BLaER1 treated with 17β-estradiol and CSF1 and Interleukin-3, amounts not matched to agents 10 nM and 100 nM (cell line): ENCODE measurements at regions not wholly inside any gene's neighbourhood (a gene's known extent, or its start where the extent isn't known, plus 50 kb on each side); places are given as distances from the start of the nearest gene placed in this dataset.

Experiments
- H3K27ac ChIP-seq, 11 experiments: shearing (Covaris generic); formaldehyde crosslinking; 2 replicates each; pipeline ENCODE4 v1.8.1; 2022
- H3K27me3 ChIP-seq, 11 experiments: shearing (Covaris generic); formaldehyde crosslinking; 2 replicates each; pipeline ENCODE4 v1.8.1; 2022
- H3K36me3 ChIP-seq, 11 experiments: shearing (Covaris generic); formaldehyde crosslinking; 2 replicates each; pipeline ENCODE4 v1.8.1; 2022
- H3K4me1 ChIP-seq, 10 experiments: shearing (Covaris generic); formaldehyde crosslinking; 2 replicates each; pipeline ENCODE4 v1.8.1; 2022
- H3K4me2 ChIP-seq, 11 experiments: shearing (Covaris generic); formaldehyde crosslinking; 2 replicates each; pipeline ENCODE4 v1.8.1; 2022
- H3K4me3 ChIP-seq, 10 experiments: shearing (Covaris generic); formaldehyde crosslinking; 2 replicates each; pipeline ENCODE4 v1.8.1; 2022
- H3K9ac ChIP-seq, 11 experiments: shearing (Covaris generic); formaldehyde crosslinking; 2 replicates each; pipeline ENCODE4 v1.8.1; 2022
- H3K9me3 ChIP-seq, 11 experiments: shearing (Covaris generic); formaldehyde crosslinking; replicated peaks in 1 of 11; 2 replicates each; pipeline ENCODE4 v1.8.1; 2022
- H4K20me1 ChIP-seq, 11 experiments: shearing (Covaris generic); formaldehyde crosslinking; 2 replicates each; pipeline ENCODE4 v1.8.1; 2022
- Cebpa-rat ChIP-seq, 11 experiments: shearing (Covaris generic); IDR thresholded peaks; 2 replicates each; pipeline ENCODE4 v1.8.1; 2022

- Histone ChIP-seq H3K4me1 (no peaks in the 10 kb centered on the region), H3K4me3 (no peak overlapping the region)
These were observed 324.7 kb upstream of the C16orf82 start for GRCh38 chr16:26742040-26742439.

DNA sequence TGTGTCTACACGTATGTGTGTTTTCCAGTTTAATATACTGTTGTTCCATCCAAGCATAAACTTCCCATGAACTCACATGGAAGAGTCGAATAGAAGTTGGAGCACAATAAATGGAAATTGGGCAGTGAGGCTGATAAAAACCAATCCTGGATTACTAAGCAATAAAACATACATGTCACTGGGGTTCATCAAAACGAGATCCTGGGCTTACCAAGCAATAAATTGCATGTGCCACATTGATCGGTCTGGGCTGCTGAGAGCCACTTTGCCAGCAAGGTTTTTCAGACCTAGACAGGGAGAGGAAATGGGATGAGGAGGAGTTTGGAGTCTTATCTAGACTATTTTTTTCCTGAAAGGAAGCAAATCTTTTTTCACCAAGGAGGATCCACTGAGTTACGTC, 322.3 kb upstream of the C16orf82 start:
- H3K9ac ChIP-seq: no peak overlapping the region
- TF ChIP-seq Cebpa-rat (IDR thresholded peaks at IDR 0.05): no peak
- H3K4me3 ChIP-seq: no peak overlapping the region
- no peak overlapping the region for H3K4me2 ChIP-seq
- no peak overlapping the region for H3K27ac ChIP-seq
- H3K9me3 ChIP-seq: no peaks in the 10 kb centered on the region
- no peaks in the 10 kb centered on the region for H3K36me3 ChIP-seq
- H4K20me1 ChIP-seq: no peaks in the 10 kb centered on the region
- H3K4me1 ChIP-seq: no peaks in the 10 kb centered on the region
- no peaks in the 10 kb centered on the region for H3K27me3 ChIP-seq

More at GRCh38 chr16:26742040-26742439, 324.7 kb upstream of the C16orf82 start:
- TF ChIP-seq Cebpa-rat (IDR thresholded peaks at IDR 0.05): no peak
- H3K36me3 ChIP-seq: no peaks in the 10 kb centered on the region
- H3K27ac ChIP-seq: no peak overlapping the region
- no peaks in the 10 kb centered on the region for H4K20me1 ChIP-seq
- no peak overlapping the region for H3K9ac ChIP-seq
- H3K27me3 ChIP-seq: no peaks in the 10 kb centered on the region
- no peak overlapping the region for H3K4me2 ChIP-seq
- no peaks in the 10 kb centered on the region for H3K9me3 ChIP-seq

GRCh38 chr16:26747760-26748159, 319.0 kb upstream of the C16orf82 start:
- no peak for TF ChIP-seq Cebpa-rat (IDR thresholded peaks at IDR 0.05)
- no peaks in the 10 kb centered on the region for H3K27me3 ChIP-seq

GRCh38 chr16:26749072-26749471, 317.7 kb upstream of the C16orf82 start:
- no peak overlapping the region for H3K4me3 ChIP-seq
- H3K27ac ChIP-seq: no peak overlapping the region
- H3K9ac ChIP-seq: no peak overlapping the region
- H3K4me2 ChIP-seq: no peak overlapping the region
- no peak for TF ChIP-seq Cebpa-rat (IDR thresholded peaks at IDR 0.05)
- no peaks in the 10 kb centered on the region for H3K27me3 ChIP-seq
- no peaks in the 10 kb centered on the region for H3K36me3 ChIP-seq
- no peaks in the 10 kb centered on the region for H4K20me1 ChIP-seq
- no peaks in the 10 kb centered on the region for H3K9me3 ChIP-seq
- no peaks in the 10 kb centered on the region for H3K4me1 ChIP-seq

More at GRCh38 chr16:26747760-26748159, 319.0 kb upstream of the C16orf82 start:
- no peaks in the 10 kb centered on the region for H3K4me1 ChIP-seq
- H4K20me1 ChIP-seq: no peaks in the 10 kb centered on the region
- H3K4me3 ChIP-seq: no peak overlapping the region
- no peak overlapping the region for H3K9ac ChIP-seq
- H3K4me2 ChIP-seq: no peak overlapping the region
- no peaks in the 10 kb centered on the region for H3K36me3 ChIP-seq
- no peaks in the 10 kb centered on the region for H3K9me3 ChIP-seq
- H3K27ac ChIP-seq: no peak overlapping the region

GRCh38 chr16:26752166-26752565, 314.6 kb upstream of the C16orf82 start:
- TF ChIP-seq Cebpa-rat (IDR thresholded peaks at IDR 0.05): no peak
- no peak overlapping the region for H3K27ac ChIP-seq
- H3K36me3 ChIP-seq: no peaks in the 10 kb centered on the region
- H4K20me1 ChIP-seq: no peaks in the 10 kb centered on the region
- no peak overlapping the region for H3K9ac ChIP-seq
- no peak overlapping the region for H3K4me2 ChIP-seq
- no peaks in the 10 kb centered on the region for H3K4me1 ChIP-seq
- no peak overlapping the region for H3K4me3 ChIP-seq
- peaks cover 0 to 5% (median 0%) of the 10 kb centered on the region in 11 experiments; a peak in 1 of 22 replicates for H3K9me3 ChIP-seq
- H3K27me3 ChIP-seq: no peaks in the 10 kb centered on the region

DNA sequence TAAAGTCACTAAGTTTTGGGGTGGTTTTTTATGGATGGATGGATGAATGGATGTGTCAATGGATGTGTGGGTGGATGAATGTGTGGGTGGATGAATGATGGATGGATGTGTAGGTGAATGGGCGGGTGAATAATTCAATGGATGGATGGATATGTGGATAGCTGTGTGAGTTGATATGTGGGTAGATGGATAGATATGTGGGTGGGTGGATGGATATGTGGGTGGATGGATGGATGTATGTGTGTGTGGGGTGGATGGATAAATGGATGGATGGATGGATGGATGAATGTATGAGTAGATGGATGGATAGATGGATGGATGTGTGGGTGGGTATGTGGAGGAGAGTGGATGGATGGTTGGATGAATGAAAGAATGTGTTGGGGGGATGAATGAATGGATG, 310.1 kb upstream of the C16orf82 start:
- Histone ChIP-seq H4K20me1 (no peaks in the 10 kb centered on the region), H3K4me1 (no peaks in the 10 kb centered on the region), H3K9ac (no peak overlapping the region), H3K4me2 (no peak overlapping the region), H3K9me3 (peaks cover 9 to 19% (median 12%) of the 10 kb centered on the region in 11 experiments; a peak in 14 of 22 replicates), H3K27ac (no peak overlapping the region), H3K4me3 (no peak overlapping the region), H3K27me3 (no peaks in the 10 kb centered on the region), H3K36me3 (no peaks in the 10 kb centered on the region)
- no peak for TF ChIP-seq Cebpa-rat (IDR thresholded peaks at IDR 0.05)

GRCh38 chr16:26762594-26762993, 304.1 kb upstream of the C16orf82 start:
- no peaks in the 10 kb centered on the region for H3K27me3 ChIP-seq
- H3K4me2 ChIP-seq: no peak overlapping the region
- H4K20me1 ChIP-seq: no peaks in the 10 kb centered on the region
- no peak for TF ChIP-seq Cebpa-rat (IDR thresholded peaks at IDR 0.05)
- peaks cover 9 to 14% (median 12%) of the 10 kb centered on the region in 11 experiments; a peak in 14 of 22 replicates for H3K9me3 ChIP-seq
- H3K4me1 ChIP-seq: no peaks in the 10 kb centered on the region
- no peak overlapping the region for H3K4me3 ChIP-seq
- no peak overlapping the region for H3K27ac ChIP-seq
- H3K9ac ChIP-seq: no peak overlapping the region
- no peaks in the 10 kb centered on the region for H3K36me3 ChIP-seq

GRCh38 chr16:26765087-26765486, 301.6 kb upstream of the C16orf82 start:
- Histone ChIP-seq H3K9me3 (no peaks in the 10 kb centered on the region), H3K4me1 (no peaks in the 10 kb centered on the region), H3K4me2 (no peak overlapping the region), H3K4me3 (no peak overlapping the region), H3K9ac (no peak overlapping the region), H3K27me3 (no peaks in the 10 kb centered on the region), H4K20me1 (no peaks in the 10 kb centered on the region), H3K36me3 (no peaks in the 10 kb centered on the region), H3K27ac (no peak overlapping the region)
- TF ChIP-seq Cebpa-rat (IDR thresholded peaks at IDR 0.05): no peak

DNA sequence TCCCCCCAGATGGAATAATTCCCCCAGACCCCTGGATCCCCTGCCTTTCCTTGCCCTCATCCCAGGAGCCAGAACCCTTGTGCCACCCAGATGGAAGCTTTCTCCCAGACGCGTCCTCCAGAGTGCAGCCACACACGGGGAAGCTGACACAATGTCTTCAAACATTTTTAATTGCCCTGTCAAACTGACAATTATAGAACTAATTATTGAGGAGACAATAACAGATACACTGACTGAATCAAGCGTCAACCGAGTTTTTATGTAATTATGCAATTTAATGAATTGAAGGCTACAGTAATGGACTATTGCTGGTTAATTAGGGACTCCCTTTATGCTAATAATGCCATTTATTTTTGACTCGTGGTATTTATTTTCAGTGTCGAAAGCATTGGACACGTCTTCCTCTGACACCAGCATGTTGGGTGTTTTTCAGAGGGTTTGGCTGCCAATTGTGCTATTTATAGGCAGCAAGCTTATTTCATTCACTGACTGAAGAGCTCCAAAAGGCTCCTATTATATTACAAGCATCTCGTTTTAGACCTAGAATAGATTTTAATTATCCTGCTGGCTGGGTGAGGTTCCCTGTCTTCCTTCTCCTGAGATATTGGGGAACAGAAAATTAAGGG, 298.2 kb upstream of the C16orf82 start:
- H3K4me2 ChIP-seq: no peak overlapping the region
- no peaks in the 10 kb centered on the region for H4K20me1 ChIP-seq
- H3K27me3 ChIP-seq: no peaks in the 10 kb centered on the region
- H3K9ac ChIP-seq: no peak overlapping the region
- H3K4me3 ChIP-seq: no peak overlapping the region
- no peak for TF ChIP-seq Cebpa-rat (IDR thresholded peaks at IDR 0.05)
- H3K27ac ChIP-seq: no peak overlapping the region
- H3K36me3 ChIP-seq: no peaks in the 10 kb centered on the region
- no peaks in the 10 kb centered on the region for H3K9me3 ChIP-seq
- peaks cover 0 to 16% (median 5%) of the 10 kb centered on the region in 10 experiments; a peak in 8 of 20 replicates for H3K4me1 ChIP-seq

DNA sequence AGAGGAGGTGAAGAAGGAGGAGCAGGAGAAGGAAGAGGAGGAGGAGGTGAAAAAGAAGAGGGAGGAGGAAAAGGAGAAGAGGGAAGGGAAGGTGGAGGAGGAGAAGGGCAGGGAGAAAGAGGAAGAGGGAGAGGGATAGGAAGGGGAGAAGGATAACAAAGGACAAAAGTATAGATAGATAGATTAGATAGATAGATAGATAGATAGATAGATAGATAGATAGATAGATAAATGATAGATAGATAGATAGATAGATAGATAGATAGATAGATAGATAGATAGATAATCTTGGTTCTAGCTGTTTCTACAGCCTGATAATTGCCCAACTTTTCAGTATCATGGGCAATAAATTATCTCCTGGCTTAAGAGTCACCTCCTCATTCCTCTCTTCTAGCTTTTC, 296.2 kb upstream of the C16orf82 start:
- no peak for TF ChIP-seq Cebpa-rat (IDR thresholded peaks at IDR 0.05)
- no peaks in the 10 kb centered on the region for H3K27me3 ChIP-seq
- H3K9me3 ChIP-seq: 0 out of 22 replicates have a peak, but pooled peaks cover 0 to 2% (median 0%) of the 10 kb centered on the region in 11 experiments
- H4K20me1 ChIP-seq: no peaks in the 10 kb centered on the region
- H3K4me3 ChIP-seq: no peak overlapping the region
- H3K9ac ChIP-seq: no peak overlapping the region
- peaks cover 0 to 16% (median 5%) of the 10 kb centered on the region in 10 experiments; a peak in 8 of 20 replicates for H3K4me1 ChIP-seq
- H3K36me3 ChIP-seq: no peaks in the 10 kb centered on the region
- no peak overlapping the region for H3K27ac ChIP-seq
- H3K4me2 ChIP-seq: no peak overlapping the region
